ENCODE measurements at regions not wholly inside any gene's neighbourhood (a gene's known extent, or its start where the extent isn't known, plus 50 kb on each side); places are given as distances from the start of the nearest gene placed in this dataset.

GRCh38 chr6:113437566-113437965 is 419.6 kb upstream of the MARCKS start:
- no peak for DNase-seq (ENCODE audit: low read depth in 1 of 2, low spot score in 1 of 2)
- H3K27me3 ChIP-seq (ENCODE audit: insufficient read depth, poor library complexity, severe bottlenecking) = no peaks in the 10 kb centered on the region
- H3K4me3 ChIP-seq (replicated peaks; ENCODE audit: insufficient read depth, low read length) = no peak overlapping the region
- TF ChIP-seq, protein P1, sequence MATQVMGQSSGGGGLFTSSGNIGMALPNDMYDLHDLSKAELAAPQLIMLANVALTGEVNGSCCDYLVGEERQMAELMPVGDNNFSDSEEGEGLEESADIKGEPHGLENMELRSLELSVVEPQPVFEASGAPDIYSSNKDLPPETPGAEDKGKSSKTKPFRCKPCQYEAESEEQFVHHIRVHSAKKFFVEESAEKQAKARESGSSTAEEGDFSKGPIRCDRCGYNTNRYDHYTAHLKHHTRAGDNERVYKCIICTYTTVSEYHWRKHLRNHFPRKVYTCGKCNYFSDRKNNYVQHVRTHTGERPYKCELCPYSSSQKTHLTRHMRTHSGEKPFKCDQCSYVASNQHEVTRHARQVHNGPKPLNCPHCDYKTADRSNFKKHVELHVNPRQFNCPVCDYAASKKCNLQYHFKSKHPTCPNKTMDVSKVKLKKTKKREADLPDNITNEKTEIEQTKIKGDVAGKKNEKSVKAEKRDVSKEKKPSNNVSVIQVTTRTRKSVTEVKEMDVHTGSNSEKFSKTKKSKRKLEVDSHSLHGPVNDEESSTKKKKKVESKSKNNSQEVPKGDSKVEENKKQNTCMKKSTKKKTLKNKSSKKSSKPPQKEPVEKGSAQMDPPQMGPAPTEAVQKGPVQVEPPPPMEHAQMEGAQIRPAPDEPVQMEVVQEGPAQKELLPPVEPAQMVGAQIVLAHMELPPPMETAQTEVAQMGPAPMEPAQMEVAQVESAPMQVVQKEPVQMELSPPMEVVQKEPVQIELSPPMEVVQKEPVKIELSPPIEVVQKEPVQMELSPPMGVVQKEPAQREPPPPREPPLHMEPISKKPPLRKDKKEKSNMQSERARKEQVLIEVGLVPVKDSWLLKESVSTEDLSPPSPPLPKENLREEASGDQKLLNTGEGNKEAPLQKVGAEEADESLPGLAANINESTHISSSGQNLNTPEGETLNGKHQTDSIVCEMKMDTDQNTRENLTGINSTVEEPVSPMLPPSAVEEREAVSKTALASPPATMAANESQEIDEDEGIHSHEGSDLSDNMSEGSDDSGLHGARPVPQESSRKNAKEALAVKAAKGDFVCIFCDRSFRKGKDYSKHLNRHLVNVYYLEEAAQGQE (IDR thresholded peaks at IDR 0.05; ENCODE audit: insufficient replicate concordance, low read depth) = no peak
- TF ChIP-seq SPI1 (IDR thresholded peaks at IDR 0.05; ENCODE audit: borderline replicate concordance, low read depth) = no peak
- TF ChIP-seq, protein P2, sequence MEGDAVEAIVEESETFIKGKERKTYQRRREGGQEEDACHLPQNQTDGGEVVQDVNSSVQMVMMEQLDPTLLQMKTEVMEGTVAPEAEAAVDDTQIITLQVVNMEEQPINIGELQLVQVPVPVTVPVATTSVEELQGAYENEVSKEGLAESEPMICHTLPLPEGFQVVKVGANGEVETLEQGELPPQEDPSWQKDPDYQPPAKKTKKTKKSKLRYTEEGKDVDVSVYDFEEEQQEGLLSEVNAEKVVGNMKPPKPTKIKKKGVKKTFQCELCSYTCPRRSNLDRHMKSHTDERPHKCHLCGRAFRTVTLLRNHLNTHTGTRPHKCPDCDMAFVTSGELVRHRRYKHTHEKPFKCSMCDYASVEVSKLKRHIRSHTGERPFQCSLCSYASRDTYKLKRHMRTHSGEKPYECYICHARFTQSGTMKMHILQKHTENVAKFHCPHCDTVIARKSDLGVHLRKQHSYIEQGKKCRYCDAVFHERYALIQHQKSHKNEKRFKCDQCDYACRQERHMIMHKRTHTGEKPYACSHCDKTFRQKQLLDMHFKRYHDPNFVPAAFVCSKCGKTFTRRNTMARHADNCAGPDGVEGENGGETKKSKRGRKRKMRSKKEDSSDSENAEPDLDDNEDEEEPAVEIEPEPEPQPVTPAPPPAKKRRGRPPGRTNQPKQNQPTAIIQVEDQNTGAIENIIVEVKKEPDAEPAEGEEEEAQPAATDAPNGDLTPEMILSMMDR (IDR thresholded peaks at IDR 0.05; ENCODE audit: insufficient read depth, low read length) = no peak
- TF ChIP-seq POLR2AphosphoS5 (IDR thresholded peaks at IDR 0.05; ENCODE audit: low read depth) = no peak
- no peak for TF ChIP-seq GABPA (IDR thresholded peaks at IDR 0.05; ENCODE audit: low read depth)
- no peak overlapping the region for H3K27ac ChIP-seq (replicated peaks)

DNA sequence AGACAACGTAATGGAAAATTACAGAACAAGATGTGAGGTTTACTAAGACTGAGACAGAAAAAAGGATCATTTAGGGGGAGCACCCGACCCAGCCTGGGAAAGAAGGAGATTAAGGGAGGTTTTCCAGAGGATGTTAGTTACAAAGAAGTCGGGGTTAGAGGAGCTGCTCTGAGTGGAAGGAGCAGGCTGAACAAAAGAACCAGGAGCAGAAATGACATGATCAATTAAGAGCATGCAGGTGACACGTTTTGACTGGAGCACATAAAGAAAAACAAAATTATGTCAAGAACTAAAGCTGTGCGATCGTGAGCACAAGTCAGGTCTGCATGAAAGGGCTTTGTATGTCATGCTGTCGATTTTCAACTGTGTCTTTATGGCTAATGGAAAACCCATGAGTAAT is 417.3 kb upstream of the MARCKS start:
- no peak for TF ChIP-seq POLR2AphosphoS5 (IDR thresholded peaks at IDR 0.05; ENCODE audit: low read depth)
- TF ChIP-seq, protein P1 (IDR thresholded peaks at IDR 0.05; ENCODE audit: insufficient replicate concordance, low read depth) = no peak
- TF ChIP-seq GABPA (IDR thresholded peaks at IDR 0.05; ENCODE audit: low read depth) = no peak
- TF ChIP-seq SPI1 (IDR thresholded peaks at IDR 0.05; ENCODE audit: borderline replicate concordance, low read depth) = no peak
- TF ChIP-seq, protein P2 (IDR thresholded peaks at IDR 0.05; ENCODE audit: insufficient read depth, low read length) = no peak
- Histone ChIP-seq H3K27ac (replicated peaks) (no peak overlapping the region), H3K27me3 (ENCODE audit: insufficient read depth, poor library complexity, severe bottlenecking) (no peaks in the 10 kb centered on the region), H3K4me3 (replicated peaks; ENCODE audit: insufficient read depth, low read length) (no peak overlapping the region)
- DNase-seq (ENCODE audit: low read depth in 1 of 2, low spot score in 1 of 2) = no peak

- Histone ChIP-seq H3K4me3 (replicated peaks; ENCODE audit: insufficient read depth, low read length) (no peak overlapping the region), H3K27ac (replicated peaks) (no peak overlapping the region), H3K27me3 (ENCODE audit: insufficient read depth, poor library complexity, severe bottlenecking) (no peaks in the 10 kb centered on the region)
- no peak for DNase-seq (ENCODE audit: low read depth in 1 of 2, low spot score in 1 of 2)
- no peak for TF ChIP-seq POLR2AphosphoS5 (IDR thresholded peaks at IDR 0.05; ENCODE audit: low read depth)
- TF ChIP-seq GABPA (IDR thresholded peaks at IDR 0.05; ENCODE audit: low read depth) = no peak
- TF ChIP-seq, protein P1 (IDR thresholded peaks at IDR 0.05; ENCODE audit: insufficient replicate concordance, low read depth) = no peak
- TF ChIP-seq, protein P2 (IDR thresholded peaks at IDR 0.05; ENCODE audit: insufficient read depth, low read length) = no peak
- no peak for TF ChIP-seq SPI1 (IDR thresholded peaks at IDR 0.05; ENCODE audit: borderline replicate concordance, low read depth)
Measured at GRCh38 chr6:113442040-113442439, 415.1 kb upstream of the MARCKS start.
